Activated CD8-positive, alpha-beta T cell treated with anti-CD3 and anti-CD28 coated beads for 36 hours (primary cell): ENCODE measurements at regions not wholly inside any gene's neighbourhood (a gene's known extent, or its start where the extent isn't known, plus 50 kb on each side); places are given as distances from the start of the nearest gene placed in this dataset.

ENCODE experiments used
- ATAC-seq: fragments of 200-7000 bp; cut with Tn5 transposase; one replicate; pipeline ENCODE4 v1.10.0; 2021; ENCODE audit warnings: mild to moderate bottlenecking, moderate library complexity
- CTCF ChIA-PET: fragments of 350-600 bp; sonication (Branson Sonifier 250); formaldehyde crosslinking; loops from one replicate; lab custom pipeline; 2021; ENCODE audit warnings: antibody characterized with exemption; lab: Charles Lee
- POLR2A ChIA-PET: fragments of 350-600 bp; sonication (Branson Sonifier 250); formaldehyde crosslinking; loops from one replicate; lab custom pipeline; 2021; ENCODE audit warnings: antibody characterized with exemption; lab: Charles Lee
- DNase-seq: peaks from one replicate; pipeline ENCODE4 v3.0.0-alpha.2; 2020
- H3K27ac Mint-ChIP-seq: one replicate; pipeline ENCODE4 v1.8.0; 2021; ENCODE audit warnings: mild to moderate bottlenecking, mixed read lengths
- H3K27me3 Mint-ChIP-seq: one replicate; pipeline ENCODE4 v1.8.0; 2021; ENCODE audit warnings: mixed read lengths
- H3K36me3 Mint-ChIP-seq: one replicate; pipeline ENCODE4 v1.8.0; 2021; ENCODE audit warnings: low read depth, mixed read lengths
- H3K4me1 Mint-ChIP-seq: one replicate; pipeline ENCODE4 v1.8.0; 2021; ENCODE audit warnings: low read depth, mixed read lengths
- H3K4me3 Mint-ChIP-seq: one replicate; pipeline ENCODE4 v1.8.0; 2021; ENCODE audit warnings: mild to moderate bottlenecking, moderate library complexity, mixed read lengths
- H3K9me3 Mint-ChIP-seq: one replicate; pipeline ENCODE4 v1.8.0; 2021; ENCODE audit warnings: mixed read lengths
- CTCF ChIP-seq: fragments of 200-600 bp; IDR thresholded peaks from one replicate; pipeline ENCODE4 v1.8.0; 2022; ENCODE audit warnings: antibody characterized with exemption, mild to moderate bottlenecking
- intact Hi-C: fragments of 100-400 bp; cut with micrococcal nuclease; formaldehyde crosslinking; loops from one replicate; pipeline ENCODE4 v1.10.0; 2022

GRCh38 chr6:8269872-8270454 is 165.4 kb downstream of the SLC35B3 start:
- ChIA-PET CTCF (no interaction called here), POLR2A (no interaction called here)
- Mint-ChIP-seq H3K27ac (no peak overlapping the region), H3K4me3 (no peak overlapping the region), H3K4me1 (no peaks in the 10 kb centered on the region), H3K9me3 (peaks cover 2% of the 10 kb centered on the region), H3K36me3 (no peaks in the 10 kb centered on the region), H3K27me3 (peaks cover 3% of the 10 kb centered on the region)
- intact Hi-C loops, result no loop called here
- DNase-seq (no peak), ATAC-seq (no peak)
- no peak for TF ChIP-seq CTCF

- ATAC-seq (no peak), DNase-seq (no peak)
- Mint-ChIP-seq H3K27ac (no peak overlapping the region), H3K4me1 (no peaks in the 10 kb centered on the region), H3K9me3 (peaks cover 2% of the 10 kb centered on the region), H3K27me3 (peaks cover 3% of the 10 kb centered on the region), H3K36me3 (no peaks in the 10 kb centered on the region), H3K4me3 (no peak overlapping the region)
- ChIA-PET CTCF (no interaction called here), POLR2A (no interaction called here)
- intact Hi-C loops, result no loop called here
- TF ChIP-seq CTCF, result no peak
Observed at GRCh38 chr6:8269094-8269493, 166.3 kb downstream of the SLC35B3 start.

- TF ChIP-seq CTCF, result no peak
- Mint-ChIP-seq H3K27me3 (peaks cover 3% of the 10 kb centered on the region), H3K9me3 (peaks cover 2% of the 10 kb centered on the region), H3K36me3 (no peaks in the 10 kb centered on the region), H3K27ac (no peak overlapping the region), H3K4me1 (no peaks in the 10 kb centered on the region), H3K4me3 (no peak overlapping the region)
- ChIA-PET CTCF (no interaction called here), POLR2A (no interaction called here)
- DNase-seq (no peak), ATAC-seq (no peak)
- intact Hi-C loops, result no loop called here
Observed at GRCh38 chr6:8268606-8269005, 166.3 kb upstream of the EEF1E1 start.

- Mint-ChIP-seq H3K4me3 (no peak overlapping the region), H3K4me1 (no peaks in the 10 kb centered on the region), H3K36me3 (no peaks in the 10 kb centered on the region), H3K9me3 (peaks cover 2% of the 10 kb centered on the region), H3K27ac (no peak overlapping the region), H3K27me3 (peaks cover 3% of the 10 kb centered on the region)
- intact Hi-C loops, result no loop called here
- no peak for TF ChIP-seq CTCF
- POLR2A ChIA-PET, result no interaction called here
- DNase-seq (no peak), ATAC-seq (no peak)
- CTCF ChIA-PET, result no interaction called here
Observed at GRCh38 chr6:8268156-8268555, 165.8 kb upstream of the EEF1E1 start.

GRCh38 chr6:8260610-8261009 is 158.3 kb upstream of the EEF1E1 start:
- Mint-ChIP-seq H3K4me1 (no peaks in the 10 kb centered on the region), H3K27me3 (peaks cover 1% of the 10 kb centered on the region), H3K36me3 (no peaks in the 10 kb centered on the region), H3K4me3 (no peak overlapping the region), H3K9me3 (no peaks in the 10 kb centered on the region), H3K27ac (no peak overlapping the region)
- ChIA-PET POLR2A (no interaction called here), CTCF (no interaction called here)
- no peak for DNase-seq
- no peak for ATAC-seq
- intact Hi-C loops, result no loop called here
- TF ChIP-seq CTCF, result no peak
